Aorta (tissue), 5 donors: ENCODE measurements at regions not wholly inside any gene's neighbourhood (a gene's known extent, or its start where the extent isn't known, plus 50 kb on each side); places are given as distances from the start of the nearest gene placed in this dataset.
"Not testable (repeated sequence)": the region's sequence is repeated elsewhere in the genome, so short reads cannot be mapped to it uniquely, and the experiment has no call there.

Source experiments
- ATAC-seq: fragments of 200-7000 bp; cut with Tn5 transposase; one replicate; pipeline ENCODE4 v1.9.1; 2022; ENCODE audit warnings: moderate library complexity; ENCODE audit not compliant: low FRiP score
- DNase-seq, 2 donors: peaks; one replicate each; pipeline ENCODE4 v3.0.0-alpha.2; 2020
- H3K27ac ChIP-seq, 2 donors: one replicate each; pipeline ENCODE4 v1.5.1; 2013; ENCODE audit warnings: low read length in 2 of 2, mild to moderate bottlenecking in 2 of 2, moderate library complexity in 2 of 2, control low read depth in 1 of 2, inconsistent platforms in 1 of 2, low read depth in 1 of 2
- H3K27me3 ChIP-seq, 2 donors: one replicate each; pipeline ENCODE4 v1.6.1; 2013; ENCODE audit warnings: control low read depth in 1 of 2, low read length in 1 of 2, mild to moderate bottlenecking in 1 of 2, moderate library complexity in 1 of 2; ENCODE audit not compliant: insufficient read depth in 2 of 2, control insufficient read depth in 1 of 2
- H3K36me3 ChIP-seq, 2 donors: one replicate each; pipeline ENCODE4 v1.6.1; 2013; ENCODE audit warnings: control low read depth in 1 of 2, low read length in 1 of 2, mild to moderate bottlenecking in 1 of 2; ENCODE audit not compliant: insufficient read depth in 2 of 2, control insufficient read depth in 1 of 2
- H3K4me1 ChIP-seq, 2 donors: one replicate each; pipeline ENCODE4 v1.6.1; 2013; ENCODE audit warnings: low read length in 2 of 2, control low read depth in 1 of 2, mild to moderate bottlenecking in 1 of 2, moderate library complexity in 1 of 2; ENCODE audit not compliant: insufficient read depth in 2 of 2, control insufficient read depth in 1 of 2
- H3K4me3 ChIP-seq, 2 donors: one replicate each; pipeline ENCODE4 v1.5.1; 2013; ENCODE audit warnings: low read length in 2 of 2, control low read depth in 1 of 2, mild to moderate bottlenecking in 1 of 2
- H3K9me3 ChIP-seq: one replicate; pipeline ENCODE4 v1.6.1; 2013; ENCODE audit warnings: mild to moderate bottlenecking, low read length; ENCODE audit not compliant: control insufficient read depth
- WGBS, 2 donors: extraction: QIAGEN DNeasy Blood & Tissue Kit; methylation state at CpG; one replicate each; pipeline ENCODE4 v1.1.7; 2013; 5-methylcytosine and 5-hydroxymethylcytosine counted together
- intact Hi-C, 2 donors: fragments of 100-400 bp; cut with DNase I; formaldehyde crosslinking; loops; one replicate each; pipeline versions ENCODE4 v1.14.2 to v1.15.0; 2022
- donor health status: healthy with polysubstance abuse.
- donor health status: Bipolar disorder and iron deficiency.
- donor health status: DM: no; HTN: no; CAD: no.
- donor health status: DM: no; HTN: no; CAD: no.
- donor health status: DM: yes; HTN: yes; CAD: no.

- Histone ChIP-seq H3K27me3 (no peaks in the 10 kb centered on the region), H3K27ac (no peak overlapping the region), H3K9me3 (no peaks in the 10 kb centered on the region), H3K36me3 (no peaks in the 10 kb centered on the region), H3K4me1 (no peaks in the 10 kb centered on the region), H3K4me3 (no peak overlapping the region)
- intact Hi-C loops: no loop called here
- ATAC-seq: no peak
- no peak for DNase-seq
- WGBS, 2 donors: 25 to 29% methylated on average over 2 of the region's 2 CpGs
Measured at GRCh38 chrX:106220177-106220576, 52.1 kb downstream of the PWWP3B start.

- ATAC-seq (no peak), DNase-seq (no peak)
- Histone ChIP-seq H3K36me3 (no peaks in the 10 kb centered on the region), H3K27ac (no peak overlapping the region), H3K9me3 (no peaks in the 10 kb centered on the region), H3K27me3 (no peaks in the 10 kb centered on the region), H3K4me3 (no peak overlapping the region), H3K4me1 (no peaks in the 10 kb centered on the region)
- intact Hi-C loops: no loop called here
Measured at GRCh38 chrX:106243376-106243775, 75.3 kb downstream of the PWWP3B start.

GRCh38 chrX:106246511-106246910 is 78.4 kb downstream of the PWWP3B start:
- no peak for ATAC-seq
- no peaks in the 10 kb centered on the region for H3K9me3 ChIP-seq
- intact Hi-C loops: no loop called here
- H3K4me1 ChIP-seq: no peaks in the 10 kb centered on the region
- DNase-seq: no peak
- no peak overlapping the region for H3K4me3 ChIP-seq
- no peaks in the 10 kb centered on the region for H3K36me3 ChIP-seq
- H3K27ac ChIP-seq: no peak overlapping the region
- no peaks in the 10 kb centered on the region for H3K27me3 ChIP-seq
- 56 to 66% methylated on average over 3 of the region's 3 CpGs for WGBS, 2 donors

- Histone ChIP-seq H3K4me3 (no peak overlapping the region), H3K27me3 (no peaks in the 10 kb centered on the region), H3K36me3 (no peaks in the 10 kb centered on the region), H3K9me3 (no peaks in the 10 kb centered on the region), H3K4me1 (no peaks in the 10 kb centered on the region), H3K27ac (no peak overlapping the region)
- no peak for DNase-seq
- intact Hi-C loops: no loop called here
- ATAC-seq: no peak
Measured at GRCh38 chrX:106247162-106247561, 79.1 kb downstream of the PWWP3B start.

GRCh38 chrX:106249706-106250379 is 81.7 kb downstream of the PWWP3B start:
- Histone ChIP-seq H3K4me1 (no peaks in the 10 kb centered on the region), H3K27me3 (no peaks in the 10 kb centered on the region), H3K4me3 (no peak overlapping the region), H3K36me3 (no peaks in the 10 kb centered on the region), H3K9me3 (no peaks in the 10 kb centered on the region), H3K27ac (no peak overlapping the region)
- WGBS, 2 donors: 69 to 72% methylated on average over 3 of the region's 3 CpGs
- intact Hi-C loops: loop anchor here in 1 of 2 donors (10.0 kb wide), 1 partner anchor 55 kb away; no protein-coding TSS in a partner anchor
- no peak for ATAC-seq
- no peak for DNase-seq

- WGBS, 2 donors: 37 to 58% methylated on average over 3 of the region's 3 CpGs
- no peaks in the 10 kb centered on the region for H3K36me3 ChIP-seq
- no peak overlapping the region for H3K4me3 ChIP-seq
- no peak for ATAC-seq
- no peaks in the 10 kb centered on the region for H3K9me3 ChIP-seq
- intact Hi-C loops: no loop called here
- no peaks in the 10 kb centered on the region for H3K27me3 ChIP-seq
- no peak for DNase-seq
- H3K4me1 ChIP-seq: no peaks in the 10 kb centered on the region
- no peak overlapping the region for H3K27ac ChIP-seq
Measured at GRCh38 chrX:106263817-106264216, 95.7 kb downstream of the PWWP3B start.

- H3K27me3 ChIP-seq, H3K27ac ChIP-seq, intact Hi-C loops, DNase-seq, H3K9me3 ChIP-seq, H3K36me3 ChIP-seq, ATAC-seq, H3K4me1 ChIP-seq, H3K4me3 ChIP-seq: not testable (repeated sequence)
- WGBS, 2 donors: no CpG with 5 or more reads among the region's 9 CpGs
Measured at GRCh38 chrX:106273947-106274587, 106.0 kb downstream of the PWWP3B start.

- H3K36me3 ChIP-seq, intact Hi-C loops, H3K27me3 ChIP-seq, H3K4me3 ChIP-seq, H3K4me1 ChIP-seq, H3K27ac ChIP-seq, DNase-seq, ATAC-seq, H3K9me3 ChIP-seq: not testable (repeated sequence)
- no CpG with 5 or more reads among the region's 5 CpGs for WGBS, 2 donors
Measured at GRCh38 chrX:106275172-106275571, 107.1 kb downstream of the PWWP3B start.

- DNase-seq (no peak), ATAC-seq (no peak)
- no peaks in the 10 kb centered on the region for H3K4me1 ChIP-seq
- 21 to 42% methylated on average over 2 of the region's 2 CpGs for WGBS, 2 donors
- H3K27ac ChIP-seq: no peak overlapping the region
- no peaks in the 10 kb centered on the region for H3K9me3 ChIP-seq
- no peak overlapping the region for H3K4me3 ChIP-seq
- H3K27me3 ChIP-seq: no peaks in the 10 kb centered on the region
- intact Hi-C loops: no loop called here
- no peaks in the 10 kb centered on the region for H3K36me3 ChIP-seq
Measured at GRCh38 chrX:106278951-106279350, 110.8 kb downstream of the PWWP3B start.
